ENCODE measurements at regions not wholly inside any gene's neighbourhood (a gene's known extent, or its start where the extent isn't known, plus 50 kb on each side); places are given as distances from the start of the nearest gene placed in this dataset.
A peak's percentile ranks its signal among the peaks of the same experiment; 100 is the strongest.

GRCh38 chr16:54442864-54443263 is 156.3 kb upstream of the IRX3 start:
- ChIA-PET POLR2A (no interaction called here), CTCF (interaction anchor here (0.5 to 1.0 kb wide), 3 partner anchors 11 to 56 kb away, joined by 3 read pairs; no protein-coding TSS in a partner anchor)
- Histone ChIP-seq H3K9me3 (no peaks in the 10 kb centered on the region), H3K4me1 (peaks cover 3% of the 10 kb centered on the region), H3K4me2 (no peak overlapping the region), H3K4me3 (no peak overlapping the region), H3K27ac (no peak overlapping the region)
- FAIRE-seq (no peak), ATAC-seq (no peak), DNase-seq (ENCODE audit: low read depth in 1 of 2, low spot score in 1 of 2) (no peak)
- no peak for TF ChIP-seq ELK1 (IDR thresholded peaks at IDR 0.05; ENCODE audit: low read depth, low read length)
- TF ChIP-seq CHD4 (IDR thresholded peaks at IDR 0.05; ENCODE audit: borderline replicate concordance) = no peak
- 34% methylated on average over 5 of the region's 5 CpGs for WGBS (ENCODE audit: missing lambda C conversion rate)

GRCh38 chr16:54438469-54438868 is 151.9 kb upstream of the IRX3 start:
- ChIA-PET POLR2A (no interaction called here), CTCF (no interaction called here)
- DNase-seq (ENCODE audit: low read depth in 1 of 2, low spot score in 1 of 2) (no peak), FAIRE-seq (no peak), ATAC-seq (no peak)
- 2% methylated on average over 3 of the region's 3 CpGs for WGBS (ENCODE audit: missing lambda C conversion rate)
- Histone ChIP-seq H3K27ac (no peak overlapping the region), H3K9me3 (peaks cover 9% of the 10 kb centered on the region; the same call in 1 of the 3 replicates), H3K4me1 (no peaks in the 10 kb centered on the region), H3K4me2 (no peak overlapping the region), H3K4me3 (no peak overlapping the region)
- no peak for TF ChIP-seq JUN (IDR thresholded peaks at IDR 0.05)
- TF ChIP-seq HDAC2 (IDR thresholded peaks at IDR 0.05) = no peak
- no peak for TF ChIP-seq RCOR1 (IDR thresholded peaks at IDR 0.05; ENCODE audit: low read depth, low read length)
- TF ChIP-seq HES2 (IDR thresholded peaks at IDR 0.05) = no peak

- FAIRE-seq (no peak), ATAC-seq (no peak; a peak in 2 of 6 replicates), DNase-seq (ENCODE audit: low read depth in 1 of 2, low spot score in 1 of 2) (peak in 1 of 2 experiments; percentile 8)
- POLR2A ChIA-PET = no interaction called here
- Histone ChIP-seq H3K4me1 (no peaks in the 10 kb centered on the region), H3K4me3 (no peak overlapping the region), H3K4me2 (no peak overlapping the region), H3K27ac (no peak overlapping the region), H3K9me3 (peaks cover 9% of the 10 kb centered on the region; the same call in 1 of the 3 replicates)
- CTCF ChIA-PET = no interaction called here
- WGBS (ENCODE audit: missing lambda C conversion rate) = 40% methylated on average over 4 of the region's 4 CpGs
- no peak for TF ChIP-seq NR3C1 (IDR thresholded peaks at IDR 0.05)
- no peak for TF ChIP-seq RAD21 (conservative IDR thresholded peaks at IDR 0.05 in 1 of 2, IDR thresholded peaks at IDR 0.05 in 1 of 2)
- TF ChIP-seq HOXA7 (CRISPR knock-in tag; IDR thresholded peaks at IDR 0.05) = no peak
- no peak for TF ChIP-seq HOXB5 (CRISPR knock-in tag; IDR thresholded peaks at IDR 0.05)
- no peak for TF ChIP-seq CHD4 (IDR thresholded peaks at IDR 0.05; ENCODE audit: borderline replicate concordance)
- TF ChIP-seq FOSL2 (IDR thresholded peaks at IDR 0.05) = no peak
- TF ChIP-seq FOSL2 (CRISPR knock-in tag; IDR thresholded peaks at IDR 0.05) = no peak
- TF ChIP-seq KDM5A (IDR thresholded peaks at IDR 0.05) = no peak
- no peak for TF ChIP-seq RFX5 (IDR thresholded peaks at IDR 0.05)
- TF ChIP-seq BHLHE40 (IDR thresholded peaks at IDR 0.05; ENCODE audit: low read depth, low read length) = no peak
- TF ChIP-seq SREBF2 (IDR thresholded peaks at IDR 0.05) = no peak
- no peak for TF ChIP-seq MAX (IDR thresholded peaks at IDR 0.05)
- TF ChIP-seq KDM1A (IDR thresholded peaks at IDR 0.05; ENCODE audit: low read depth) = no peak
- no peak for TF ChIP-seq ESRRA (IDR thresholded peaks at IDR 0.05; ENCODE audit: borderline replicate concordance, low read length)
- TF ChIP-seq E2F6 (IDR thresholded peaks at IDR 0.05; ENCODE audit: borderline replicate concordance, low read depth) = no peak
Measured at GRCh38 chr16:54437921-54438320, 151.3 kb upstream of the IRX3 start.

- Histone ChIP-seq H3K4me2 (no peak overlapping the region), H3K9me3 (peaks cover 9% of the 10 kb centered on the region; the same call in 1 of the 3 replicates), H3K27ac (no peak overlapping the region), H3K4me3 (no peak overlapping the region), H3K4me1 (no peaks in the 10 kb centered on the region)
- POLR2A ChIA-PET = no interaction called here
- CTCF ChIA-PET = no interaction called here
- ATAC-seq (no peak), FAIRE-seq (no peak), DNase-seq (ENCODE audit: low read depth in 1 of 2, low spot score in 1 of 2) (no peak)
- WGBS (ENCODE audit: missing lambda C conversion rate) = 9% methylated on average over 7 of the region's 11 CpGs
- no peak for TF ChIP-seq CBX2 (IDR thresholded peaks at IDR 0.05; ENCODE audit: borderline replicate concordance, low read depth)
- TF ChIP-seq TP53 (CRISPR knock-in tag; IDR thresholded peaks at IDR 0.05) = no peak
- TF ChIP-seq USF2 (IDR thresholded peaks at IDR 0.05) = no peak
- no peak for TF ChIP-seq MAFK (IDR thresholded peaks at IDR 0.05; ENCODE audit: partially characterized antibody)
- no peak for TF ChIP-seq EP300 (IDR thresholded peaks at IDR 0.05)
- TF ChIP-seq RAD21 (conservative IDR thresholded peaks at IDR 0.05 in 1 of 2, IDR thresholded peaks at IDR 0.05 in 1 of 2) = no peak
- TF ChIP-seq FOSB (CRISPR knock-in tag; IDR thresholded peaks at IDR 0.05) = no peak
- no peak for TF ChIP-seq ZSCAN20 (CRISPR knock-in tag; IDR thresholded peaks at IDR 0.05)
- TF ChIP-seq MAX (IDR thresholded peaks at IDR 0.05) = no peak
- no peak for TF ChIP-seq PBX3 (IDR thresholded peaks at IDR 0.05)
- TF ChIP-seq JUN (IDR thresholded peaks at IDR 0.05) = no peak
Measured at GRCh38 chr16:54437401-54437800, 150.8 kb upstream of the IRX3 start.

Measured in A549 (cell line).